Ovary (tissue), 3 donors: ENCODE measurements at regions not wholly inside any gene's neighbourhood (a gene's known extent, or its start where the extent isn't known, plus 50 kb on each side); places are given as distances from the start of the nearest gene placed in this dataset.

Source experiments
- CTCF ChIP-seq, 3 donors: fragments of 450-650 bp in 2 of 3; fragments of 200-600 bp in 1 of 3; IDR thresholded peaks; one replicate each; pipeline versions ENCODE4 v1.5.1 to v1.8.0; 2016 to 2022; ENCODE audit warnings: antibody characterized with exemption in 3 of 3, mild to moderate bottlenecking in 1 of 3
- EP300 ChIP-seq: sonication (generic); formaldehyde crosslinking; IDR thresholded peaks from one replicate; pipeline ENCODE4 v1.6.1; 2017; ENCODE audit warnings: antibody characterized with exemption
- POLR2A ChIP-seq: fragments of 450-650 bp; IDR thresholded peaks from one replicate; pipeline ENCODE4 v1.6.1; 2017; ENCODE audit warnings: antibody characterized with exemption, mild to moderate bottlenecking, moderate library complexity
- donor health status: DM: no; HTN: no; CAD: no.

DNA sequence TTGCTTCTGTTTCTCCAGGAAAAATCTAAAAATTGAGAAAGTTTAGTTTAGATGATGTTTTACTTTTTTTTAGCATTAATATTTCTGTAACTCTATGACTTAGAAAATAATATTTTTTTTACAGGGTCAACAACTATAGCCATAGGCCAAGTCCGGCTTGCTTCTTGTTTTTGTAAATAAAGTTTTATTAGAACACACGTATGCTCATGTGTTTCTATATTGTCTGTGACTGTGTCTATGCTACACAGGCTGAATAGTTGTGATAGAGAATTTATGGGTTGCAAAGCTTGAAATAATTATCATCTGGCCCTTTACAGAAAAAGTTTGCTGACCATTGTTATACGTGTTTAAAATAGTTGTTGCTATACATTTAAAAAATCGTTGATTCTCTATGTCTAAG is 399.2 kb downstream of the EPM2A start:
- TF ChIP-seq CTCF (IDR thresholded peaks at IDR 0.05) (no peak), POLR2A (no peak), EP300 (no peak)
